OCI-LY7 (cell line): ENCODE measurements at regions not wholly inside any gene's neighbourhood (a gene's known extent, or its start where the extent isn't known, plus 50 kb on each side); places are given as distances from the start of the nearest gene placed in this dataset.
"Not testable (repeated sequence)": the region's sequence is repeated elsewhere in the genome, so short reads cannot be mapped to it uniquely, and the experiment has no call there.

ENCODE experiments used
- BruUV-seq: library from RNA; stranded (reverse); fragments of 400-500 nt; replicated peaks from 2 replicates; lab custom pipeline; 2021; lab: Mats Ljungman, UMichigan
- CTCF ChIA-PET: fragments of 300-600 bp; sonication (Branson Sonifier 250); formaldehyde crosslinking; loops from one replicate; lab custom pipeline; 2022; ENCODE audit warnings: antibody characterized with exemption; ENCODE audit not compliant: unreplicated experiment; lab: Charles Lee
- POLR2A ChIA-PET: fragments of 300-600 bp; sonication (Branson Sonifier 250); formaldehyde crosslinking; loops from one replicate; lab custom pipeline; 2022; ENCODE audit warnings: antibody characterized with exemption; lab: Charles Lee
- DNase-seq: peaks from one replicate; pipeline ENCODE4 v3.0.0-alpha.2; 2015; ENCODE audit warnings: low spot score
- H2AFZ ChIP-seq: fragments of 200-600 bp; sonication (generic), shearing (Covaris generic); 2 replicates; pipeline ENCODE4 v1.6.1; 2014; ENCODE audit warnings: mild to moderate bottlenecking, antibody characterized with exemption, low read length, moderate library complexity
- H3K27ac ChIP-seq: fragments of 200-600 bp; sonication (generic); 2 replicates; pipeline ENCODE4 v1.5.1; 2014; ENCODE audit warnings: mixed run types, low read depth, mild to moderate bottlenecking, moderate library complexity, low read length, inconsistent platforms; ENCODE audit not compliant: poor library complexity, severe bottlenecking
- H3K36me3 ChIP-seq: fragments of 200-600 bp; sonication (generic); 2 replicates; pipeline ENCODE4 v1.6.1; 2014; ENCODE audit warnings: mild to moderate bottlenecking, antibody characterized with exemption, low read length, moderate library complexity, mixed read lengths; ENCODE audit not compliant: insufficient read depth
- H3K4me1 ChIP-seq: fragments of 200-600 bp; sonication (generic); 2 replicates; pipeline ENCODE4 v1.5.1; 2014; ENCODE audit warnings: mild to moderate bottlenecking, low read length; ENCODE audit not compliant: insufficient read depth, poor library complexity, severe bottlenecking
- H3K4me2 ChIP-seq: fragments of 200-600 bp; sonication (generic); 2 replicates; pipeline ENCODE4 v1.6.1; 2014; ENCODE audit warnings: mild to moderate bottlenecking, low read length
- H3K4me3 ChIP-seq: fragments of 200-600 bp; sonication (generic); 2 replicates; pipeline ENCODE4 v1.5.1; 2014; ENCODE audit warnings: mild to moderate bottlenecking, low read depth, low read length; ENCODE audit not compliant: poor library complexity, severe bottlenecking
- H3K79me2 ChIP-seq: fragments of 200-600 bp; sonication (generic); 2 replicates; pipeline ENCODE4 v1.6.1; 2016; ENCODE audit warnings: low read depth, mild to moderate bottlenecking, low read length, moderate library complexity, mixed read lengths; ENCODE audit not compliant: insufficient read depth
- H3K9me2 ChIP-seq: fragments of 200-600 bp; sonication (generic); 2 replicates; pipeline ENCODE4 v1.6.1; 2016; ENCODE audit warnings: mild to moderate bottlenecking, low read length, mixed read lengths; ENCODE audit not compliant: insufficient read depth
- H3K9me3 ChIP-seq: fragments of 200-600 bp; sonication (generic); 2 replicates; pipeline ENCODE4 v1.6.1; 2014; ENCODE audit warnings: mild to moderate bottlenecking, mixed run types, low read length, mixed read lengths
- H4K20me1 ChIP-seq: fragments of 200-600 bp; sonication (generic); 2 replicates; pipeline ENCODE4 v1.6.1; 2014; ENCODE audit warnings: mild to moderate bottlenecking, antibody characterized with exemption, low read length, moderate library complexity, mixed read lengths; ENCODE audit not compliant: insufficient read depth
- EZH2phosphoT487 ChIP-seq: fragments of 200-600 bp; sonication (generic); IDR thresholded peaks from 2 replicates; pipeline ENCODE4 v1.6.1; 2018; ENCODE audit warnings: low read depth, borderline replicate concordance, mild to moderate bottlenecking, mixed run types, antibody characterized with exemption, low read length, moderate library complexity, mixed read lengths
- intact Hi-C: fragments of 100-400 bp; cut with micrococcal nuclease; formaldehyde crosslinking; loops from one replicate; pipeline ENCODE4 v1.10.0; 2022; ENCODE audit not compliant: unreplicated experiment
- TF ChIP-seq, protein P1 (sequence below): fragments of 200-600 bp; sonication (generic); conservative IDR thresholded peaks from 2 replicates; pipeline ENCODE4 v1.5.1; 2014; ENCODE audit warnings: mild to moderate bottlenecking, antibody characterized with exemption, low read length, moderate library complexity, mixed read lengths

DNA sequence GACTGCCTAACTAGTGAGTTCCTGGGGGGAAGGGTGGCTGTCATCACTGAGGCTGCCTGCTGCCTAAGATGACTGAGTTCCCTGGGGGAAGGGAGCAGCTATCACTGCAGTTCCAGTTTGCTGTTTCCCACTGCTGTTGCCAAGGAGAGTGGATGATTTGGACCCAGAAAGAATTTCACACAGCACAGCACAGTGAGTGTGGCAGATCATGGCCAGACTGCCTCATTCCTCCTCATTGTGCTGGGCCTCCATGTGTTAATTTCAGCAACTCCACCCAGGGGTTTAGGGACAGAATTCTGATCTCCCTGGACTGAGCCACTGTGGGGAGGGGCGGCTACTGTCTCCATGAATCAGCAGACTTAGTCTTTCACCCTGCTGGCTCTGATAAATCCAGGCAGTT lies 125.0 kb downstream of the TEX13C start:
- Histone ChIP-seq H3K27ac (no peak overlapping the region), H3K9me2 (no peaks in the 10 kb centered on the region), H3K79me2 (no peaks in the 10 kb centered on the region), H3K9me3 (no peaks in the 10 kb centered on the region), H3K4me1 (no peaks in the 10 kb centered on the region), H3K4me3 (no peak overlapping the region), H2AFZ (no peak overlapping the region), H4K20me1 (no peaks in the 10 kb centered on the region), H3K4me2 (no peak overlapping the region), H3K36me3 (no peaks in the 10 kb centered on the region)
- TF ChIP-seq, protein P1, sequence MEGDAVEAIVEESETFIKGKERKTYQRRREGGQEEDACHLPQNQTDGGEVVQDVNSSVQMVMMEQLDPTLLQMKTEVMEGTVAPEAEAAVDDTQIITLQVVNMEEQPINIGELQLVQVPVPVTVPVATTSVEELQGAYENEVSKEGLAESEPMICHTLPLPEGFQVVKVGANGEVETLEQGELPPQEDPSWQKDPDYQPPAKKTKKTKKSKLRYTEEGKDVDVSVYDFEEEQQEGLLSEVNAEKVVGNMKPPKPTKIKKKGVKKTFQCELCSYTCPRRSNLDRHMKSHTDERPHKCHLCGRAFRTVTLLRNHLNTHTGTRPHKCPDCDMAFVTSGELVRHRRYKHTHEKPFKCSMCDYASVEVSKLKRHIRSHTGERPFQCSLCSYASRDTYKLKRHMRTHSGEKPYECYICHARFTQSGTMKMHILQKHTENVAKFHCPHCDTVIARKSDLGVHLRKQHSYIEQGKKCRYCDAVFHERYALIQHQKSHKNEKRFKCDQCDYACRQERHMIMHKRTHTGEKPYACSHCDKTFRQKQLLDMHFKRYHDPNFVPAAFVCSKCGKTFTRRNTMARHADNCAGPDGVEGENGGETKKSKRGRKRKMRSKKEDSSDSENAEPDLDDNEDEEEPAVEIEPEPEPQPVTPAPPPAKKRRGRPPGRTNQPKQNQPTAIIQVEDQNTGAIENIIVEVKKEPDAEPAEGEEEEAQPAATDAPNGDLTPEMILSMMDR = no peak
- TF ChIP-seq EZH2phosphoT487 = no peak
- POLR2A ChIA-PET = no interaction called here
- no peak for DNase-seq
- BruUV-seq = no TSS peak
- CTCF ChIA-PET = no interaction called here
- intact Hi-C loops = no loop called here

DNA sequence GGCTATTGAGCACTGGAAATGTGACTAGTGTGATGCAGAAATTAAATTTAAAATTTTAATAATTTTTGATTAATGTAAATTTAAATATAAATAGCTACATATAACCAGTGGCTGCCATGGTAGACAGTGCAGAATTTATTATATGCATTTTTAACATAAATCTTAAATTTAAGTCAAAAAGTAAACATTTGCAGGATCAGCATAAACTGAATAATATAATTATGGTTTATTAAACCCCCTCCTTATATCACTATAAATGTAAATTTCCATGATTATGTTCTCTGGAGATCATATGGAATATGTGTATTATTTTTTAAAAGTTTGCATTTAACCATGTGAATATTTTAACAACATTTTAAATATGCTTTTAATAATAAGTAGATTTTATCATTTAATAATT lies 155.8 kb downstream of the TEX13C start:
- Histone ChIP-seq H2AFZ (no peak overlapping the region), H3K9me2 (no peaks in the 10 kb centered on the region), H3K4me3 (no peak overlapping the region), H3K79me2 (no peaks in the 10 kb centered on the region), H3K9me3 (no peaks in the 10 kb centered on the region), H3K36me3 (no peaks in the 10 kb centered on the region), H3K4me2 (no peak overlapping the region), H3K4me1 (no peaks in the 10 kb centered on the region), H3K27ac (no peak overlapping the region), H4K20me1 (no peaks in the 10 kb centered on the region)
- CTCF ChIA-PET = no interaction called here
- BruUV-seq = no TSS peak
- POLR2A ChIA-PET = no interaction called here
- DNase-seq = no peak
- TF ChIP-seq, protein P1 = no peak
- intact Hi-C loops = no loop called here

DNA sequence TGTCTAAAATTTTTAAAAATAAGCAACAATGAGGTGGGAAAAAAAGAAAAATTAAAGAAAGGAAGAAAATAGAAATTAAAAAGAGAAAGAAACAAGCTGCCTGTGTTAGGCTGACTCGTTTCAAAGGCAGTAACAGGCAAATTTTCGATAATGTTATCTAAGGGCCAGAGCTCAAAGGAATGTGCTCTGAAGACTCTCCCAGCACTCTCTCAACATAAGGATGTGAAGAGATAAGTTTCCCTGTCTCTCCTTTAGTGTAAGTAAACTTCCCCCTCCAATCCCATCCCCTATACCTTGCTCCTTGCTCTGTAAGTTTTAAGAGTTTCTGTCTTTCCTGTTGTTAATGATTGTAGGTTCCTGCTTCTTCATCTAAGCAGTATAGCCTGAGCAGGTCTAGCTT lies 172.8 kb downstream of the TEX13C start:
- H3K27ac ChIP-seq = no peak overlapping the region
- no peaks in the 10 kb centered on the region for H3K36me3 ChIP-seq
- H3K9me2 ChIP-seq = no peaks in the 10 kb centered on the region
- H3K79me2 ChIP-seq = no peaks in the 10 kb centered on the region
- no peak overlapping the region for H3K4me3 ChIP-seq
- POLR2A ChIA-PET = interaction anchor here (0.7 kb wide), 1 partner anchor 1219 kb away, joined by 7 read pairs; no protein-coding TSS in a partner anchor
- H2AFZ ChIP-seq = no peak overlapping the region
- BruUV-seq = no TSS peak
- H3K4me2 ChIP-seq = no peak overlapping the region
- CTCF ChIA-PET = no interaction called here
- H3K4me1 ChIP-seq = no peaks in the 10 kb centered on the region
- intact Hi-C loops = no loop called here
- H4K20me1 ChIP-seq = no peaks in the 10 kb centered on the region
- TF ChIP-seq, protein P1 = no peak
- TF ChIP-seq EZH2phosphoT487 = no peak
- no peaks in the 10 kb centered on the region for H3K9me3 ChIP-seq
- no peak for DNase-seq

DNA sequence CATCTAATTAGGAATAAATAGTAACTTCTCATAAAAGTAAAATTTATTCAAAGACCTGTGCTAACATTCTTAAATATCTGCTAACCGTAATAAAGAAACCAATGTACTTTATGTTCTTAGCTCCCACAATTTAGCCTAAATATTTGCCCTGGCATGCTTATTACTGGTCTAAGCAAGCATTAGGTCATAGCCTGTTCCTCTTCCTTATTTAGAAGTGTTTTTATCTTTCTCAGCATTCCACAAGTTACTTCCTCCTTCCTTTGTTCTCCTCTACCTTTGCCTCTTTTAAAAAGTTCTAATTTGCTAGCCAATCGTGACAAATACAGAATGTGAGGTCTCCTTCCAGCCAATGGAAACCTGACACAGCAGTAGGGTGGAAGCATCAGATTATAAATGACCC lies 173.3 kb downstream of the TEX13C start:
- H3K79me2 ChIP-seq, H3K4me3 ChIP-seq, BruUV-seq, CTCF ChIA-PET, H3K27ac ChIP-seq, H3K9me2 ChIP-seq, H3K9me3 ChIP-seq, POLR2A ChIA-PET, H3K4me2 ChIP-seq, intact Hi-C loops, H3K4me1 ChIP-seq, H4K20me1 ChIP-seq, H3K36me3 ChIP-seq, DNase-seq, H2AFZ ChIP-seq: not testable (repeated sequence)
